ENCODE measurements at regions not wholly inside any gene's neighbourhood (a gene's known extent, or its start where the extent isn't known, plus 50 kb on each side); places are given as distances from the start of the nearest gene placed in this dataset.

- DNase-seq (ENCODE audit: low spot score) = no peak
Measured at GRCh38 chr5:135235551-135236227, 163.3 kb downstream of the MACROH2A1 start.

GRCh38 chr5:135234666-135235401, 164.2 kb downstream of the MACROH2A1 start:
- no peak for DNase-seq (ENCODE audit: low spot score)

GRCh38 chr5:135234242-135234641, 164.8 kb downstream of the MACROH2A1 start:
- DNase-seq (ENCODE audit: low spot score) = no peak

GRCh38 chr5:135233477-135233876, 165.6 kb downstream of the MACROH2A1 start:
- no peak for DNase-seq (ENCODE audit: low spot score)

GRCh38 chr5:135232958-135233357, 166.1 kb downstream of the MACROH2A1 start:
- DNase-seq (ENCODE audit: low spot score) = no peak

GRCh38 chr5:135231289-135231688, 167.7 kb downstream of the MACROH2A1 start:
- DNase-seq (ENCODE audit: low spot score) = no peak

GRCh38 chr5:135230251-135230925, 168.6 kb downstream of the MACROH2A1 start:
- DNase-seq (ENCODE audit: low spot score) = no peak

GRCh38 chr5:135229679-135230132, 169.3 kb downstream of the MACROH2A1 start:
- DNase-seq (ENCODE audit: low spot score) = no peak

- DNase-seq (ENCODE audit: low spot score) = no peak
Measured at GRCh38 chr5:135229122-135229521, 169.9 kb downstream of the MACROH2A1 start.

- DNase-seq (ENCODE audit: low spot score) = no peak
Measured at GRCh38 chr5:135228222-135228621, 170.8 kb downstream of the MACROH2A1 start.

GRCh38 chr5:135227064-135228022, 171.7 kb downstream of the MACROH2A1 start:
- DNase-seq (ENCODE audit: low spot score) = no peak

- no peak for DNase-seq (ENCODE audit: low spot score)
Measured at GRCh38 chr5:135225856-135226560, 173.0 kb downstream of the MACROH2A1 start.

GRCh38 chr5:135223891-135224625, 175.0 kb downstream of the MACROH2A1 start:
- DNase-seq (ENCODE audit: low spot score) = no peak

- DNase-seq (ENCODE audit: low spot score) = no peak
Measured at GRCh38 chr5:135223404-135223803, 175.6 kb downstream of the MACROH2A1 start.

- no peak for DNase-seq (ENCODE audit: low spot score)
Measured at GRCh38 chr5:135222771-135223170, 176.3 kb downstream of the MACROH2A1 start.

- no peak for DNase-seq (ENCODE audit: low spot score)
Measured at GRCh38 chr5:135222171-135222681, 176.8 kb downstream of the MACROH2A1 start.

GRCh38 chr5:135221696-135222095, 177.3 kb downstream of the MACROH2A1 start:
- no peak for DNase-seq (ENCODE audit: low spot score)

- no peak for DNase-seq (ENCODE audit: low spot score)
Measured at GRCh38 chr5:135221187-135221473, 177.9 kb downstream of the MACROH2A1 start.

GRCh38 chr5:135220394-135221186, 178.4 kb downstream of the MACROH2A1 start:
- DNase-seq (ENCODE audit: low spot score) = no peak

GRCh38 chr5:135219868-135220267, 179.2 kb downstream of the MACROH2A1 start:
- no peak for DNase-seq (ENCODE audit: low spot score)
